ENCODE measurements at regions not wholly inside any gene's neighbourhood (a gene's known extent, or its start where the extent isn't known, plus 50 kb on each side); places are given as distances from the start of the nearest gene placed in this dataset.

DNA sequence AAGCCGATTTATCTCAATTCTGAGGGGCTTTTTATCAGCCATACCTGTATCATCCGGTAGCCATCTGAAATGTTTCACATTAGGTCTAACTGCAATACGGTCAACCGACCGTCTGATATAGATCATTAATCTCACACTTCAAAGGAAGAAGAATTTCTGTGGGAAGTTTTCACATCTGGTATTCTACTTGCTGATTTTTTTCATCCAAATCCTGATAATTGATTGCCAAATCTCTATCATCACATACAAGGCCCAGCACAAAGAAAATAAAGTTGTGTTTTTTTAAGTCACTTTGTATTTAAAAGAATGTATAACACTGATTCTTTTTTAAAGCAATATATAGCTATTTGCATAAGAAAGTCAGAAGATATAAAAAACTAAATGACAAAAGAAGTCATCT lies 132.3 kb downstream of the DKK1 start:
- whole genome bisulfite sequencing, 5 donors = 74 to 86% (median 78%) methylated on average over 5 of the region's 5 CpGs
- no peaks in the 10 kb centered on the region for H3K36me3 ChIP-seq
- intact Hi-C loops (cut with DNase I; ENCODE audit: low total_unique reads) = no loop called here
- H3K27ac ChIP-seq = no peak overlapping the region
- no peak for DNase-seq
- no peaks in the 10 kb centered on the region for H3K4me1 ChIP-seq
- H3K9me3 ChIP-seq = no peaks in the 10 kb centered on the region
- H3K27me3 ChIP-seq (replicated peaks in 1 of 7) = no peaks in the 10 kb centered on the region
- H3K4me3 ChIP-seq = no peak overlapping the region
- TF ChIP-seq POLR2AphosphoS5 (IDR thresholded peaks at IDR 0.05) = no peak
- TF ChIP-seq POLR2A (IDR thresholded peaks at IDR 0.05) = no peak
- TF ChIP-seq, protein P1, sequence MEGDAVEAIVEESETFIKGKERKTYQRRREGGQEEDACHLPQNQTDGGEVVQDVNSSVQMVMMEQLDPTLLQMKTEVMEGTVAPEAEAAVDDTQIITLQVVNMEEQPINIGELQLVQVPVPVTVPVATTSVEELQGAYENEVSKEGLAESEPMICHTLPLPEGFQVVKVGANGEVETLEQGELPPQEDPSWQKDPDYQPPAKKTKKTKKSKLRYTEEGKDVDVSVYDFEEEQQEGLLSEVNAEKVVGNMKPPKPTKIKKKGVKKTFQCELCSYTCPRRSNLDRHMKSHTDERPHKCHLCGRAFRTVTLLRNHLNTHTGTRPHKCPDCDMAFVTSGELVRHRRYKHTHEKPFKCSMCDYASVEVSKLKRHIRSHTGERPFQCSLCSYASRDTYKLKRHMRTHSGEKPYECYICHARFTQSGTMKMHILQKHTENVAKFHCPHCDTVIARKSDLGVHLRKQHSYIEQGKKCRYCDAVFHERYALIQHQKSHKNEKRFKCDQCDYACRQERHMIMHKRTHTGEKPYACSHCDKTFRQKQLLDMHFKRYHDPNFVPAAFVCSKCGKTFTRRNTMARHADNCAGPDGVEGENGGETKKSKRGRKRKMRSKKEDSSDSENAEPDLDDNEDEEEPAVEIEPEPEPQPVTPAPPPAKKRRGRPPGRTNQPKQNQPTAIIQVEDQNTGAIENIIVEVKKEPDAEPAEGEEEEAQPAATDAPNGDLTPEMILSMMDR (IDR thresholded peaks at IDR 0.05 in 8 of 11, conservative IDR thresholded peaks at IDR 0.05 in 3 of 11) = no peak

DNA sequence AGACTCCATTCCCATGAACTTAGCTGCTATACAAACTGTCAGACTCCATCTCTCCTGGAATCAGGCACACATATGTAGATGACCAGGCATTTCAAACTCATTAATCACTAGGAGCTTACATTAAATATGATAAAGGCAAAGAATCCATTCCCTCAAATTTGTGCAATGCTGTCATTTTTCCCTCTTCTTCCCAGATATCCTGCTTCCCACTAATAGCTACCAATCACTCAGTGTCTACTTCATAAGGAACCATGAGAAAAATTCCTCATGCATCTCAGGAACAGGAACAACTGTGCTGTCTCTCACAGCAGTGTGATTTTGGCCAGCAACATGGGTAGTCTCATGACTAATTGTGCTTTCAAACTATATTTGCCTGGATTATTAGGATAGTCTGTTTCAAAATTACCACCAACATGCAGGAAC lies 133.9 kb downstream of the DKK1 start:
- H3K4me1 ChIP-seq = no peaks in the 10 kb centered on the region
- DNase-seq = no peak
- no peaks in the 10 kb centered on the region for H3K27me3 ChIP-seq (replicated peaks in 1 of 7)
- no peak overlapping the region for H3K4me3 ChIP-seq
- TF ChIP-seq POLR2AphosphoS5 (IDR thresholded peaks at IDR 0.05) (no peak), POLR2A (IDR thresholded peaks at IDR 0.05) (no peak)
- TF ChIP-seq, protein P1 (IDR thresholded peaks at IDR 0.05 in 8 of 11, conservative IDR thresholded peaks at IDR 0.05 in 3 of 11) = no peak
- no peaks in the 10 kb centered on the region for H3K36me3 ChIP-seq
- no peaks in the 10 kb centered on the region for H3K9me3 ChIP-seq
- H3K27ac ChIP-seq = no peak overlapping the region
- intact Hi-C loops (cut with DNase I; ENCODE audit: low total_unique reads) = no loop called here

DNA sequence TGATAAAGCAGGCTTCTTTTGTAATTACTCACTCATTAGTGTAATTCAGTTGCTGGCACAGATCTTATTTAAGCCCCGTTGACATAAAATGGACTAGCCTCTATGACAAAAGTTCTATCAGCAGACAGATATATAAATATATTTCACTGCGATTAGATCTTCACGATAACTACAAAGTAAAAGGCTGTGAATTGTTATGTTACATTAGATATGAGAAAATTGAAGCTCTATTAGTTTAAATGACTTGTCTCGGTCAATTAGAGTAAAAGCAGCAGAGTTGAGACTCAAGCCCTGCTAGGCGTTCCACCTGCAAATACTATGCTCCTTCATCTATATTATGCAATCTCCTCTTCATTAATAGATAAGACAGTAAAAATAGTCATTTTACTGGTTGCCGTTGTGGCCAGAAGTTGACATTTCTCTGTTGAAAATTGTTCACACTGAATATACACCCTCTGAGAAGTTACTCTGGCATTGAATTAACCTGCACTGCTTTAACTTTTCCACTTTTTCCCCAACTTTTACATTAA lies 136.7 kb downstream of the DKK1 start:
- WGBS, 5 donors = 89 to 94% (median 91%) methylated on average over 6 of the region's 6 CpGs
- intact Hi-C loops (cut with DNase I; ENCODE audit: low total_unique reads) = no loop called here

DNA sequence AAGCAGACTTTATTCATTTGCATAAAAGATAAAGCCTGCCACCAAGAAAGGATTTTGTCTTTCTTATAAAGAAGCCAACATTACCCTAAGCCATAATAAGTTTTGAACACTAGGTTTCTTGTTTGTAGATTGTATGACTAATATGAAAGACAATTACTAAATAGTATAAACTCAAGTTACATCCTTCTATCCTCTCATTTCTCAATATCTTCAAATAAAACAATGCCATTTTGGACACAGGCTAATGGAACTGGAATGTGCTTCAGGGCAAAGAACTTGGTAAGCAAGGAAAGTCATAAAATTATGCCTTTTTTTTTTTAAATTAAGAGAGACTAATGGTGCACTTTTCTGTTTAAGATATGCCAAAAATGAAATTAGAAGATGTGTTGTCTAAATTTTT lies 137.7 kb downstream of the DKK1 start:
- TF ChIP-seq, protein P1 (IDR thresholded peaks at IDR 0.05 in 8 of 11, conservative IDR thresholded peaks at IDR 0.05 in 3 of 11) = no peak
- TF ChIP-seq POLR2A (IDR thresholded peaks at IDR 0.05) (no peak), POLR2AphosphoS5 (IDR thresholded peaks at IDR 0.05) (no peak)
- Histone ChIP-seq H3K27me3 (replicated peaks in 1 of 7) (no peaks in the 10 kb centered on the region), H3K27ac (no peak overlapping the region), H3K36me3 (no peaks in the 10 kb centered on the region), H3K4me1 (no peaks in the 10 kb centered on the region), H3K4me3 (no peak overlapping the region), H3K9me3 (no peaks in the 10 kb centered on the region)
- intact Hi-C loops (cut with DNase I; ENCODE audit: low total_unique reads) = no loop called here
- DNase-seq = no peak

More for the DNA sequence above, 136.7 kb downstream of the DKK1 start:
- no peaks in the 10 kb centered on the region for H3K27me3 ChIP-seq (replicated peaks in 1 of 7)
- TF ChIP-seq POLR2AphosphoS5 (IDR thresholded peaks at IDR 0.05) (no peak), POLR2A (IDR thresholded peaks at IDR 0.05) (no peak)
- TF ChIP-seq, protein P1 (IDR thresholded peaks at IDR 0.05 in 8 of 11, conservative IDR thresholded peaks at IDR 0.05 in 3 of 11) = no peak
- no peak overlapping the region for H3K4me3 ChIP-seq
- no peaks in the 10 kb centered on the region for H3K4me1 ChIP-seq
- H3K36me3 ChIP-seq = no peaks in the 10 kb centered on the region
- no peak overlapping the region for H3K27ac ChIP-seq
- no peak for DNase-seq
- no peaks in the 10 kb centered on the region for H3K9me3 ChIP-seq
